ENCODE measurements at regions not wholly inside any gene's neighbourhood (a gene's known extent, or its start where the extent isn't known, plus 50 kb on each side); places are given as distances from the start of the nearest gene placed in this dataset.
"Not testable (repeated sequence)": the region's sequence is repeated elsewhere in the genome, so short reads cannot be mapped to it uniquely, and the experiment has no call there.

DNA sequence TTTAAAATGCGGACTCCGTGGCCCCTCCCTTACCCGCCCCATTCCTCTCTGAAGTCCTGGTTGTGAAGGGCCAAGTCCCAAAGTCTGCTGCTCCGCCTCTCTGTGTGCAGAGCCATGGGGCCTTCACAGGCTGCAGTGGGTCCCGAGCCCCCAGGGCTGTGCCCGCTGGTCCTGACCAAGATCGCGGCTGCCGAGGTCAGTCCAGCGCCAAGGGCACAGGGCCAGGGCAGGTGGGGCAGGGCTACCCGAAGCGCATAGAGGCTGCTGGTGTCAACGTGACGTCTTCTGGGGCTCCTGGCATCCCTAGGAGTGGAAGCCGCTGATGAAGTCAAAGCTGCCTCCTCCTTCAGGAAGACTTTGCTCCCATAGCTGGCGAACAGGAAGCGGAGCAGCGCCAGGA is 858.8 kb downstream of the TUBA3C start:
- POLR2A ChIA-PET (ENCODE audit: unreplicated experiment); H3K27ac ChIP-seq (ENCODE audit: low read length); H3K27me3 ChIP-seq (ENCODE audit: low read length); H3K4me2 ChIP-seq (ENCODE audit: low read length); H4K20me1 ChIP-seq (ENCODE audit: low read length); H3K79me2 ChIP-seq (ENCODE audit: low read length); H3K36me3 ChIP-seq (ENCODE audit: low read depth, low read length); H3K9ac ChIP-seq (ENCODE audit: low read length); H3F3A ChIP-seq (ENCODE audit: low read length, unreplicated experiment); H3K4me1 ChIP-seq (ENCODE audit: insufficient read depth, low read length); H3K4me3 ChIP-seq (ENCODE audit: low read length); DNase-seq; BruUV-seq (replicated peaks); H2AFZ ChIP-seq (ENCODE audit: low read length); H3K9me2 ChIP-seq (replicated peaks; ENCODE audit: low read length); CTCF ChIA-PET; ATAC-seq; H3K9me3 ChIP-seq (ENCODE audit: low read length); intact Hi-C loops (cut with micrococcal nuclease): not testable (repeated sequence)

DNA sequence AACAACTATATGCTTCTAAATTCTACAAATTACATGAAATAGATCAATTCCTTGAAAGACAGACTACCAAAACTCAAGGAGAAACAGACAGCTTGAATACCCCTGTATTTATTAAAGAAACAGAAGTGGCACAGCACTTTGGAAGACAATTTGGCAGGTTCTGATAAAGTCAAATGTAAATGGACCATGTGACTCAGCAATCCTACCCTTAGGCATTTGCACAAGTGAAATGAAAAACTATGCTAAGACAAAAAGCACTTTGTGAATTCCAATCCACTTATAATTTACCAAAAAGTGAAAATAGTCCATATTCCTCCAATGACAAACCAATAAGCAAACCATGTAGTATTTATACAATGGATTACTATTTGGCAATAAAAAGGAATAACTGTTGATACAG is 862.0 kb downstream of the TUBA3C start:
- H3K4me2 ChIP-seq (ENCODE audit: low read length); H4K20me1 ChIP-seq (ENCODE audit: low read length); H3K4me1 ChIP-seq (ENCODE audit: insufficient read depth, low read length); H3K36me3 ChIP-seq (ENCODE audit: low read depth, low read length); H3K9ac ChIP-seq (ENCODE audit: low read length); H2AFZ ChIP-seq (ENCODE audit: low read length); POLR2A ChIA-PET (ENCODE audit: unreplicated experiment); H3K79me2 ChIP-seq (ENCODE audit: low read length); BruUV-seq (replicated peaks); H3K27me3 ChIP-seq (ENCODE audit: low read length); H3K9me3 ChIP-seq (ENCODE audit: low read length); DNase-seq; H3K9me2 ChIP-seq (replicated peaks; ENCODE audit: low read length); H3K27ac ChIP-seq (ENCODE audit: low read length); CTCF ChIA-PET; ATAC-seq; intact Hi-C loops (cut with micrococcal nuclease); H3K4me3 ChIP-seq (ENCODE audit: low read length); H3F3A ChIP-seq (ENCODE audit: low read length, unreplicated experiment): not testable (repeated sequence)

DNA sequence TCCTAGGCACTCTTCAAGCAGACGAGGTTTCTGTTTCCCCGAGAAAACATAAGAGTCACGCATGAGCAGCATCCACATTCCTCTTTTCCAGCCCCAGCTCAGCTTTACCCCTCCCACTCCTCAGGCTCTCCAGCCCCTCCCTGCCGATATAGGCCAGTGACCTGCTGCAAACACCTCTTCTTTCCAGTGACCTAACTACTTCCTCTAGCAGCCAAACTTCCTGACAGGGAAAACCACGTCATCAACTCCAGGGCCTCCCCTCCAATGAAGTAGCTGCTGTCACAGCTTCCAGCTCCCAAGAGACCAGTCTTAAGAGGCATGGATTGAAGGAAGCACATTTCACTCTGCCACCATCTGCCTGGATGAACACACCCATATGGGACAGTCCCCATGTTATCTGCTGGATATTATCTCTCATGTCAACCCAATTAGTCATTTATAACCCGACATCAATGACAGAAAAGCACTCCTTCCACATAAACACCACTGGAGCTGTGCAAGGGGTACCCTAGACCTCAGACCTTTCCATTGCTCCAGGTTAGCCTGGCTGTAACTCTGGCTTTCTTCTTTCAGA is 878.3 kb downstream of the TUBA3C start:
- H3K9me2 ChIP-seq (replicated peaks; ENCODE audit: low read length); DNase-seq; H3K27ac ChIP-seq (ENCODE audit: low read length); H3K27me3 ChIP-seq (ENCODE audit: low read length); H3K36me3 ChIP-seq (ENCODE audit: low read depth, low read length); H3K4me2 ChIP-seq (ENCODE audit: low read length); ATAC-seq; H2AFZ ChIP-seq (ENCODE audit: low read length); H3K79me2 ChIP-seq (ENCODE audit: low read length); H3K4me3 ChIP-seq (ENCODE audit: low read length); BruUV-seq (replicated peaks); H3K9me3 ChIP-seq (ENCODE audit: low read length); H3K4me1 ChIP-seq (ENCODE audit: insufficient read depth, low read length); intact Hi-C loops (cut with micrococcal nuclease); POLR2A ChIA-PET (ENCODE audit: unreplicated experiment); H4K20me1 ChIP-seq (ENCODE audit: low read length); CTCF ChIA-PET; H3K9ac ChIP-seq (ENCODE audit: low read length); H3F3A ChIP-seq (ENCODE audit: low read length, unreplicated experiment): not testable (repeated sequence)

DNA sequence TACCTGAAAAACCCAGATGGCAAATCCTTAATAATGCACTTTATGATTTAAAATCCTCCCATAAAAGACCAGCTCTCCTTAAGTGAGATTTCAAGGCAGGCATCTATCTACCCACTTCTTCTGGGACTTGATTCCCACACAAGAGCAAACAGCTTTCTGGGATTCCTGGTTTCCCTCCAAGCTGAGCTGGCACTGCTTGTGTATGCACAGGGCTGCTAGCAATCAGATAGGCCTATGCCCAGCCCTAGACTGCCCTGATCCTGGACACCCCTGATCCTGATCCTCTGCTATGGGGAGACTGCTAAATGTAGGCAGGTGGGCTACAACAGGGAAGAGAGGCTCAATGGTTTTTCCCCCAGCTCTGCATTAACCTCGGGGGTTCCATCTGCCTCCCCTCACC is 880.7 kb downstream of the TUBA3C start:
- CTCF ChIA-PET; intact Hi-C loops (cut with micrococcal nuclease); H4K20me1 ChIP-seq (ENCODE audit: low read length); H3K36me3 ChIP-seq (ENCODE audit: low read depth, low read length); POLR2A ChIA-PET (ENCODE audit: unreplicated experiment); H2AFZ ChIP-seq (ENCODE audit: low read length); H3K4me3 ChIP-seq (ENCODE audit: low read length); H3F3A ChIP-seq (ENCODE audit: low read length, unreplicated experiment); H3K4me2 ChIP-seq (ENCODE audit: low read length); H3K27me3 ChIP-seq (ENCODE audit: low read length); H3K79me2 ChIP-seq (ENCODE audit: low read length); H3K27ac ChIP-seq (ENCODE audit: low read length); DNase-seq; ATAC-seq; BruUV-seq (replicated peaks); H3K9ac ChIP-seq (ENCODE audit: low read length); H3K4me1 ChIP-seq (ENCODE audit: insufficient read depth, low read length); H3K9me2 ChIP-seq (replicated peaks; ENCODE audit: low read length); H3K9me3 ChIP-seq (ENCODE audit: low read length): not testable (repeated sequence)

DNA sequence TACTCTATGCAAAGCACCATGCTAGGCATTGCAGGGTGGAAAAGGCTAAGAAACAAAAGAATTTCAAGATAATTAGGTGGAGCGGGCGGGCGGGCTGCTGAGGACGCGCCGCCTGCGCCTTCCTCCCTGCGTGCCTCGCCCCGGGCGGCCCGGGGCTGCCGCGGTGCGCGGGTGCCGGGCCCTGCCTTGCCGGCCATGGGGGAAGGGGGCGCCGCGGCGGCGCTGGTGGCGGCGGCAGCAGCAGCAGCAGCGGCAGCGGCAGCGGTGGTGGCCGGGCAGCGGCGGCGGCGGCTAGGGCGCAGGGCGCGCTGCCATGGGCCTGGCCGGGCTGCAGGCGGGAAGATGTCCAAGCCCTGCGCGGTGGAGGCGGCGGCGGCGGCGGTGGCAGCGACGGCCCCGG is 884.3 kb downstream of the TUBA3C start:
- H3K9me2 ChIP-seq (replicated peaks; ENCODE audit: low read length); H3K79me2 ChIP-seq (ENCODE audit: low read length); CTCF ChIA-PET; H2AFZ ChIP-seq (ENCODE audit: low read length); ATAC-seq; H3K27me3 ChIP-seq (ENCODE audit: low read length); H3K36me3 ChIP-seq (ENCODE audit: low read depth, low read length); POLR2A ChIA-PET (ENCODE audit: unreplicated experiment); H3K9me3 ChIP-seq (ENCODE audit: low read length); H3K4me3 ChIP-seq (ENCODE audit: low read length); H3K4me1 ChIP-seq (ENCODE audit: insufficient read depth, low read length); H3K27ac ChIP-seq (ENCODE audit: low read length); H4K20me1 ChIP-seq (ENCODE audit: low read length); DNase-seq; BruUV-seq (replicated peaks); H3K9ac ChIP-seq (ENCODE audit: low read length); intact Hi-C loops (cut with micrococcal nuclease); H3K4me2 ChIP-seq (ENCODE audit: low read length); H3F3A ChIP-seq (ENCODE audit: low read length, unreplicated experiment): not testable (repeated sequence)

DNA sequence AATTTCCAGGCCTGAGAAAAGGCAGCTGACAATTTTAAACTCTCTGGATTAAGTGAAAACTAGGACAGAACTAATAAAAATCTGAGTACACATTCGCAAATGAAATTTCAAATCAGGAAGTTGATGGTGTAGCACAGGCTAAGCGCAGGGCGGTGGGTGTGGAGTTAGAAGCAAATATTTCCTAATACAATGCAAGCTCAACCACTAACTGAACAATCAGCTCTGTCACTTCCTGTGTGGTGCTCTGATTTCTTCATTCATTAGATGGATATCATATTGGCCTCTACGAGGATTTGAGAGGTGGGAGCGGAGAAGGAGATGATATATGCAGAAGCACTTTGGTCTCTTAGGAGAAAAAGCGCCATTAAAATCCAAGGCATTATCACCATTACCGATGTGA is 885.0 kb downstream of the TUBA3C start:
- H3K4me2 ChIP-seq (ENCODE audit: low read length); H3K27ac ChIP-seq (ENCODE audit: low read length); POLR2A ChIA-PET (ENCODE audit: unreplicated experiment); DNase-seq; H3K9me2 ChIP-seq (replicated peaks; ENCODE audit: low read length); H3K36me3 ChIP-seq (ENCODE audit: low read depth, low read length); ATAC-seq; H3K9ac ChIP-seq (ENCODE audit: low read length); H3K79me2 ChIP-seq (ENCODE audit: low read length); H3K9me3 ChIP-seq (ENCODE audit: low read length); H3K4me1 ChIP-seq (ENCODE audit: insufficient read depth, low read length); H3K27me3 ChIP-seq (ENCODE audit: low read length); intact Hi-C loops (cut with micrococcal nuclease); H3F3A ChIP-seq (ENCODE audit: low read length, unreplicated experiment); H3K4me3 ChIP-seq (ENCODE audit: low read length); H2AFZ ChIP-seq (ENCODE audit: low read length); H4K20me1 ChIP-seq (ENCODE audit: low read length); CTCF ChIA-PET; BruUV-seq (replicated peaks): not testable (repeated sequence)

DNA sequence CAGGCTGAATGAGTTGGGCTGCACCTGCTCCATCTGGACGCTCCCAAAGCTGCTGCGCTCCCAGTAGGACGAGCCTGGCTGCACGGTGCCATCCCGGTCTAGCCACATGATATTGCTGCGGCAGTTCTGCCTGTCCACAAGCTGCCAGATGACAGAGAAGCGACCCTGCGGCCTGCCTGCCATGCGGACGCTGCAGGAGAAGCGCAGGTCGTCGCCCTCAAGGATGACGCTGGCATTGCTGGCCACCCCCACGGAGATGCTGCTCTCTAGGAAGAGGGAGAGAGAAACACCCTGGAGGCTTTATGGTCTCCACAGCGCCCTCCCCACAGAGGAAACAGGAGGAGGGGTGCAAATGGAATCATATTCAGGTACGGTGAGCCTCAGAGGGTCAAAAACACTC is 887.3 kb downstream of the TUBA3C start:
- DNase-seq; H3K9me2 ChIP-seq (replicated peaks; ENCODE audit: low read length); H3K9ac ChIP-seq (ENCODE audit: low read length); intact Hi-C loops (cut with micrococcal nuclease); H3K4me1 ChIP-seq (ENCODE audit: insufficient read depth, low read length); POLR2A ChIA-PET (ENCODE audit: unreplicated experiment); H3K79me2 ChIP-seq (ENCODE audit: low read length); H3K4me2 ChIP-seq (ENCODE audit: low read length); H2AFZ ChIP-seq (ENCODE audit: low read length); H3F3A ChIP-seq (ENCODE audit: low read length, unreplicated experiment); H3K27me3 ChIP-seq (ENCODE audit: low read length); H3K27ac ChIP-seq (ENCODE audit: low read length); CTCF ChIA-PET; BruUV-seq (replicated peaks); H3K36me3 ChIP-seq (ENCODE audit: low read depth, low read length); H3K9me3 ChIP-seq (ENCODE audit: low read length); H3K4me3 ChIP-seq (ENCODE audit: low read length); H4K20me1 ChIP-seq (ENCODE audit: low read length); ATAC-seq: not testable (repeated sequence)
